Stimulated activated CD8-positive, alpha-beta memory T cell treated with anti-CD3 and anti-CD28 coated beads, Interleukin-4, amount 100 ng/mL, for 1 hour (primary cell): ENCODE measurements at regions not wholly inside any gene's neighbourhood (a gene's known extent, or its start where the extent isn't known, plus 50 kb on each side); places are given as distances from the start of the nearest gene placed in this dataset.
"Not testable (repeated sequence)": the region's sequence is repeated elsewhere in the genome, so short reads cannot be mapped to it uniquely, and the experiment has no call there.

ENCODE experiments used
- DNase-seq, 2 donors: peaks; one replicate each; pipeline ENCODE4 v3.0.0-alpha.2; 2020; ENCODE audit warnings: low read depth in 2 of 2, low spot score in 1 of 2

DNA sequence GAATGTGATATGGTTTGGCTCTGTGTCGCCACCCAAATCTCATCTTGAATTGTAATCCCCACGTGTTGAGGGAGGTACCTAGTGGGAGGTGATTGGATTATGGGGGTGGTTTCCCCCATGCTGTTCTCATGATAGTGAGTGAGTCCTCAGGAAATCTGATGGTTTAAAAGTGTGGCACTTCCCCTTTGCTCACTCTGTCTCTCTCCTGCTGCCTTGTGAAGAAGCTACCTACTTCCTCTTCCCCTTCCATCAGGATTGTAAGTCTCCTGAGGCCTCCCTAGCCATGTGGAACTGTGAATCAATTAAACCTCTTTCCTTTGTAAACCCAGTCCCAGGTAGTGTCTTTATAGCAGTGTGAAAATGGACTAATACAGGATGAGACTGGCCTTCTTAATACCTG, 73.2 kb upstream of the MRPS22 start:
- not testable (repeated sequence) for DNase-seq

DNA sequence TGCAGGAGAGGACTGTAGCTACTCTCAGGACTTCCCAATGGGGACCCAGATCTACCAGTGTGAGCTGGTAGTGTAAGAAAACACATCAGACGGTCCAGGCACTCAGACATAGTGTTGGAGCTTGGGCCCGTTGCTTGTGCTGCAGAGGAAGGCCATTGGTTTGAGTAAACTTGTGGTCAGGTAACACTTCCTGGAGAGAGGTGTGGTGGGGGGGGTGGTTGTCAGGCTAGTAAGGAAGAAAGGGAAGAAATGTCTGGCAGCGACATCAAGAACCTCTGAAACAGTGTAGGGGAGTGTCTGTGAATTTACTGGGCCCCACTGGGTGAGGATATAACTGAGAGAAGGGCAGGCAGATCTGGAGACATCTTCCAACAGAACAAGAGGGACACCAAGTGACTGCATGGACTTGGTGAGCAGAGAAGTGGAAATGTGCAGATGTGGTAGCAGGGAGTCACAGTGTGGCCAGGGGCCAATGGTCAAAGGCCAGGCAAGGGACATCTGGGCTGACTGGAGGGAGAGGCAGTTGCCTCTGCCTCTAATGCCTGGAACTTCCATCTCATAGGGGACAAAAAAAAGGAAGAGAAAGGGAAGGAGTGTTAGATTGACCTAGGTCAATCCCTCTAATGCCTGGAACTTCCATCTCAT, 63.7 kb upstream of the MRPS22 start:
- no peak for DNase-seq

GRCh38 chr3:139281096-139281495, 62.7 kb upstream of the MRPS22 start:
- no peak for DNase-seq

DNA sequence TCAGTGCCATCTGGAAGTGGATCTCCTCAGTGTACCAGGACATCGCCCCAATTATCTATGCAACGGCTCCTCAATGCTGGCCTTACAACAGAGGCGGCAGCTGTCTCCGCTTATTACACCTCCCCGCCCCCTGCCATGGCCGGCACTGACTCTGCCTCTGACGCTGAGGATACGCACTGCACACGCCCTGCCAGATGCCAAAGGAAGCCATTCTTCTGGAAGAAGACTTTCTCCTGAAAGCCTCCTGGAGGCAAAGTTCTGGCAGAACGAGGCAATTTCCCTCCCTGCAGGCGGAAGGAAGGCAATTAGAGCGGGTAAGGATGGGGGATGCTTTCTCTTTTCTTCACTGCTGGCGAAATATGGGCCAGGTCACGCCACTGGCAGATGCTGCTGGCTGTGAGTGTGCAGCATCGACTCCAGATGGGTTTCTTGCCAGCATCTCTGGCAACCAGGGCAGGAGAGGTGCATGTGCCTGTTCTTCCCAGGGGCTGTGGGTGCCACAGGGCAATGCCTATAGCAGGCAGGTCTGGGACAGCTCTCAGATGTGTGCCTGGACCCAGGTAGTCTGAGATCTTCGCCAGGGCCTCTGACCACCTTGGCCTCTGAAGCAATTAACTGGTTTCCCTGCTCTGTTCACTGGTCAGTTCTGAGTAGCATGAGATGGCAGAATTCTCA, 62.2 kb upstream of the MRPS22 start:
- DNase-seq, result no peak

- no peak for DNase-seq
Observed at GRCh38 chr3:139283301-139283700, 60.5 kb upstream of the MRPS22 start.

DNA sequence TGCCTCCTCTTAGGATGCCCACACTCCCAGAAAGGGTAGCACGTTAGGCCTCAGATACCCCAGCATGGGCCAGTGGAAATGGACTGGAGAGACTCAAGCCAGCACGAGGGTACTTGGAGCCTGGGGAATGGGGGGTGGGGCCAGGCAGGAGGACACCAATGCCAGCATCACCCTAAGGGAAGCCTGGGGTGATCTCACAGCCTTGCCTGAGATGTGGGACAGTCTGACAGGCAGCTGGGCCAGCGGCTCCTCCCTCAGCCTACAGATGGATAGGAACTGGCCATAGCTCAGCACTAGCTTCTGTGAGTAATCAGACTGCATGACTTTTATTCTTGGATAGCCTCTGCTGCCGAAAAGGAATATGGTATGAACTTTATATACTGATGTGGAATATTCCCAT, 59.6 kb upstream of the MRPS22 start:
- DNase-seq, result no peak

- DNase-seq, result no peak
Observed at GRCh38 chr3:139285691-139286090, 58.1 kb upstream of the MRPS22 start.

DNA sequence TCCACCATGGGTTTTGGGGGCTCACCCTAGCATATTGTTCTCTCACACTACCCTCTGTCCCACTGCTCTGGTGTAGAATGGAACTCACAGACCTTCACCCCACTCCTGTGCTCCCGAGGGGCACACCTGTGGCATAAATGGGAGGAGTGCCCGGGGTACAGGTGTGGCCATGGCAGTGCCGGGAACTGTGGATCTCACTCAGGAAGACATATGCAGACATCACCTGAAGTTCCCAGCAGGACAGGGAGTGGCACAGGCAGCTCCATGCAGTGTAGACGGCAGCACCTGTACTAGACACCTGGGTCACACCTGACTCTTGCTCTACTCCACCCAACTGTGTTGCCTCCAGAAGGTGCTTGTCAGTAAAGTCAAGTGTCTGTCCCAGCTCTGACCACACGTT, 57.6 kb upstream of the MRPS22 start:
- DNase-seq, result no peak

DNA sequence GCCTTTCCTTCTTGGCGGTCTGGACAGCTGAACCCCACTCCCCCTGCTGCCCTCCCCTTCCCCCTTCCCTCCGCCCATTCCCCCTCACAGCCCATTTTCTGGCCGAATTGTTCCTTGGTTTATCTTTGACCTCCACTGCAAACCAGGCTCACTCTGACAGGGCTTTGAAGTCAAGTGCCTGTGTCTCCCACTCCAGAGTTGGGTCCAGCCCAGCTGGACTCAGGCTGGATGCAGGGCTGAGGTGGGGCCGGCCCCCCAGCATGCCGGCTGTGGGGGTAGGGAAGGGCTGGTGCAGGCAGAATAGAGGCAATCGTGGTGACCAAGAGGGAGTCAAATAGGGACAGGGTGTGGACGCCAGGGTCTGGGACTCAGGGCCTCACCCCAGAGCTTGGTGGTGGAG, 57.0 kb upstream of the MRPS22 start:
- no peak for DNase-seq

- DNase-seq, result no peak
Observed at GRCh38 chr3:139287557-139287956, 56.3 kb upstream of the MRPS22 start.

GRCh38 chr3:139288266-139288821, 55.5 kb upstream of the MRPS22 start:
- DNase-seq, result no peak

GRCh38 chr3:139289860-139290524, 53.8 kb upstream of the MRPS22 start:
- DNase-seq, result no peak

GRCh38 chr3:139291276-139292051, 52.4 kb upstream of the MRPS22 start:
- no peak for DNase-seq

DNA sequence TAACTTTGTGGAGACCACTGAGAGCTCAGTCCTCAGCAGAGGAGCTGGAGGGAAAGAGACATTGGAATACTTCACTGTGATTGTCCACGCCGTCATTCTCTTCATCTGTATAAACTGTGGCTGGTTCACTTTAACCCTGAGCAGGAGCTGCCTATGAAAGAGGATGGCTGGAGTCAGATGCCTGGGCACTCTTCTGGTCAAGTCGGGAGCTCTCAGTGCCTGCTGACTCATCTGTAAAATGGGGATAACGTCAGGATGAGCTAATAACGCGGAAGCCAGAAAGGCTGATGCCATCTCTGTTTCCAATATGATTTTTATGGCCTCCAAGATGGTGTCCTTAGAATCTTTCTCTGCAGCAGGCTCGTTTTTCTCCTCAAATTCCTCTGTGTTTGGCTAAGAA, 51.6 kb upstream of the MRPS22 start:
- no peak for DNase-seq

DNA sequence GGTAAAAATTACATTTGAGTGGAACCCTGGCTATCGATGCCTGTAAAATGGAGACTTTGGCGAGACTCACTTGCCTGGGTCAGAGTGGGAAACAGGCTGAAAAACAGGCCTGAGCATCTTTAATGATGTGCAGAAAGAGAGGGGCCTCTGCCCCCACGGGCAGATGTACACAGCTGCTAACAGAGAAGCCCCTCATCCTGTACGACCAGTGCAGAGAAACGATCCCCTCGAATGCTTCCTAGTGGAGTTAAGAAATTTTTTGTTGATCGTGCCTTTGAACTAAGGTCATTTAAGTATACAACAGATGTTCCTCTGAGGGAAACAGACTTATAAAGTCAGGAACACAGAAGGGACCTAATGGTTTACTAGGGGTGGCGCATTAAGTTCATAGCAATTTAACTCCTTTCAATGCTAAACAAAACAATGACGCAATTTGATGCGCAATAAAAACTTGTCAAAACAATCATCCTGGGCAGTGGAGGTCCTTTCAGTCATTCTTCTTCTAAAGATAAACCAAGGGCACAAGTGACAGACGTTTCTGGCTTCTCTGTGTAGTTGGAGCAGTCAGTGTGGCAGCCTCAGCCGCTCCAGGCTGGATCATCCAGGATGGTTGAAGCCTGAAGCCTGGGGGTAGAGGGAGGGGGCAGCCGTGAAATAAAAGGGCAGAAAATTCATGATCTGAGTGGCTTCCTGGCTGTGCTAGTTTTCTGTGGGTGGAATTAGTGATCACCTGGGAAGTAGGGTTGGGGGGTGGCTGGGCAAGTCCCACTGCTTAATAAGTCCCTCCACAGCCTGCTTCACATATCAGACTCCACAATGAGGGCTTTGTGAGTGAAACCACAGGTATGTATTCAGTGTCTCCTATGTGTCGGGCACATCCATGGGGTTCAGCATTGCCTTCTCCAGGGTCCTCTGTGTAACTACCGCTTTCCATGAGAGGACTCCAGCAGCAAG, 50.8 kb upstream of the MRPS22 start:
- no peak for DNase-seq

DNA sequence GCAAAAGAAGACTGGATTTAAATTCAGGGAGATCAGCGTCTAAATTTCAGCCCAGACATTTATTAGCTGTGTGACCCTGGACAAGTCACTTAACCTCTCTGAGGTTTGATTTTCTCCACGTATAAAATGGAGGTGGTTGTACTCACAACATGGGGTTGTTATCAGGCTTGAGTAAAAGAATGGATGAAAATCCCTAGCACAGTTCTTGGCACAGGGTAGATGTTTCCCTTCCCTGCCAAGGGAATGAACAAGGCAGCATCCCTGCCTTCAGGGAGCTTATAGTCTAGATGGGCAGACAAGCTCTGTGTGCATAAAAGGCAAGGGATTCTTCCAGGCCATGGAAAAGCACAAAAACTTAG, 50.2 kb upstream of the MRPS22 start:
- no peak for DNase-seq
